22Rv1 (cell line): ENCODE measurements at regions not wholly inside any gene's neighbourhood (a gene's known extent, or its start where the extent isn't known, plus 50 kb on each side); places are given as distances from the start of the nearest gene placed in this dataset.
"Not testable (repeated sequence)": the region's sequence is repeated elsewhere in the genome, so short reads cannot be mapped to it uniquely, and the experiment has no call there.

Experiments
- H3K27ac ChIP-seq: fragments of 450-650 bp; 2 replicates; pipeline ENCODE4 v1.5.1; 2017
- CTCF ChIP-seq: fragments of 450-650 bp; IDR thresholded peaks from 2 replicates; pipeline ENCODE4 v1.5.1; 2017; ENCODE audit warnings: mild to moderate bottlenecking
- ZFX ChIP-seq: fragments of 450-650 bp; IDR thresholded peaks from 2 replicates; pipeline ENCODE4 v1.6.1; 2017; ENCODE audit warnings: antibody characterized with exemption, borderline replicate concordance

GRCh38 chr4:122992057-122992456 lies 69.7 kb upstream of the NUDT6 start:
- TF ChIP-seq CTCF (no peak), ZFX (no peak)
- H3K27ac ChIP-seq, result no peak overlapping the region

- H3K27ac ChIP-seq, result no peak overlapping the region
- TF ChIP-seq ZFX (no peak), CTCF (no peak)
These were observed 70.2 kb upstream of the NUDT6 start for GRCh38 chr4:122992641-122993040.

- no peak overlapping the region for H3K27ac ChIP-seq
- no peak for TF ChIP-seq ZFX
- TF ChIP-seq CTCF, result no peak
These were observed 74.0 kb upstream of the NUDT6 start for GRCh38 chr4:122996350-122996749.

GRCh38 chr4:122997463-122998101 lies 75.2 kb upstream of the NUDT6 start:
- no peak overlapping the region for H3K27ac ChIP-seq
- TF ChIP-seq CTCF (no peak), ZFX (no peak)

- not testable (repeated sequence) for H3K27ac ChIP-seq
These were observed 81.7 kb upstream of the NUDT6 start for GRCh38 chr4:123004079-123004478.

GRCh38 chr4:123005126-123005525 lies 82.7 kb upstream of the NUDT6 start:
- H3K27ac ChIP-seq, result not testable (repeated sequence)

GRCh38 chr4:123007679-123008078 lies 85.3 kb upstream of the NUDT6 start:
- TF ChIP-seq ZFX (no peak), CTCF (no peak)
- no peak overlapping the region for H3K27ac ChIP-seq

- H3K27ac ChIP-seq, result not testable (repeated sequence)
These were observed 90.0 kb upstream of the NUDT6 start for GRCh38 chr4:123012416-123012815.

GRCh38 chr4:123014038-123014437 lies 91.6 kb upstream of the NUDT6 start:
- TF ChIP-seq CTCF (no peak), ZFX (no peak)
- no peak overlapping the region for H3K27ac ChIP-seq
